Sigmoid colon (tissue), 6 donors: ENCODE measurements at regions not wholly inside any gene's neighbourhood (a gene's known extent, or its start where the extent isn't known, plus 50 kb on each side); places are given as distances from the start of the nearest gene placed in this dataset.

Source experiments
- DNase-seq: peaks from one replicate; pipeline ENCODE4 v3.0.0-alpha.2; 2019
- H3K27ac ChIP-seq, 4 donors: fragments of 200-600 bp; sonication (generic); one replicate each; pipeline ENCODE4 v1.5.1; 2016 to 2019; ENCODE audit warnings: mild to moderate bottlenecking in 1 of 4
- H3K27me3 ChIP-seq, 3 donors: fragments of 200-600 bp; sonication (generic); one replicate each; pipeline ENCODE4 v1.5.1; 2019; ENCODE audit warnings: mild to moderate bottlenecking in 1 of 3
- H3K36me3 ChIP-seq, 4 donors: fragments of 200-600 bp; sonication (generic); one replicate each; pipeline ENCODE4 v1.5.1; 2016 to 2019
- H3K4me1 ChIP-seq, 4 donors: fragments of 200-600 bp; sonication (generic); one replicate each; pipeline ENCODE4 v1.5.1; 2017 to 2019
- H3K4me3 ChIP-seq, 4 donors: fragments of 200-600 bp; sonication (generic); one replicate each; pipeline ENCODE4 v1.5.1; 2017 to 2019; ENCODE audit warnings: mild to moderate bottlenecking in 2 of 4, moderate library complexity in 1 of 4
- H3K9me3 ChIP-seq, 4 donors: fragments of 200-600 bp in 3 of 4; sonication (generic) in 3 of 4; one replicate each; pipeline versions ENCODE4 v1.5.1 to v1.6.1; 2013 to 2019
- CTCF ChIP-seq, 4 experiments: fragments of 450-650 bp in 3 of 4; fragments of 200-600 bp in 1 of 4; IDR thresholded peaks; one replicate each; pipeline ENCODE4 v1.5.1; 2016 to 2019; ENCODE audit warnings: antibody characterized with exemption in 4 of 4, mild to moderate bottlenecking in 3 of 4, moderate library complexity in 2 of 4
- EP300 ChIP-seq, 4 donors: sonication (generic); formaldehyde crosslinking; IDR thresholded peaks; one replicate each; pipeline ENCODE4 v1.6.1; 2017; ENCODE audit warnings: antibody characterized with exemption in 4 of 4
- POLR2A ChIP-seq, 2 donors: fragments of 450-650 bp; IDR thresholded peaks; one replicate each; pipeline ENCODE4 v1.6.1; 2016; ENCODE audit warnings: antibody characterized with exemption in 2 of 2, mild to moderate bottlenecking in 2 of 2, moderate library complexity in 2 of 2
- POLR2AphosphoS5 ChIP-seq, 4 donors: sonication (generic); formaldehyde crosslinking; IDR thresholded peaks; one replicate each; pipeline ENCODE4 v1.6.1; 2017; ENCODE audit warnings: antibody characterized with exemption in 4 of 4
- WGBS, 2 donors: extraction: QIAGEN DNeasy Blood & Tissue Kit; methylation state at CpG; one replicate each; pipeline ENCODE4 v1.1.7; 2013; 5-methylcytosine and 5-hydroxymethylcytosine counted together
- intact Hi-C: fragments of 100-400 bp; cut with DNase I; formaldehyde crosslinking; loops from one replicate; pipeline ENCODE4 v1.15.1; 2023
- donor health status: healthy with polysubstance abuse.
- donor health status: healthy.

GRCh38 chr2:58842501-58843155, 601.5 kb upstream of the FANCL start:
- Histone ChIP-seq H3K4me1 (peaks cover 0 to 17% (median 13%) of the 10 kb centered on the region in 4 donors), H3K9me3 (no peaks in the 10 kb centered on the region), H3K27ac (no peak overlapping the region), H3K27me3 (no peaks in the 10 kb centered on the region), H3K36me3 (no peaks in the 10 kb centered on the region), H3K4me3 (no peak overlapping the region)
- 57 to 72% methylated on average over 5 of the region's 5 CpGs for WGBS, 2 donors
- intact Hi-C loops: no loop called here
- TF ChIP-seq CTCF (IDR thresholded peaks at IDR 0.05): no peak
- TF ChIP-seq POLR2AphosphoS5 (IDR thresholded peaks at IDR 0.05): no peak
- no peak for TF ChIP-seq EP300 (IDR thresholded peaks at IDR 0.05)
- TF ChIP-seq POLR2A (IDR thresholded peaks at IDR 0.05): no peak
- no peak for DNase-seq

GRCh38 chr2:58834404-58834803, 593.3 kb upstream of the FANCL start:
- peaks cover 0 to 5% (median 0%) of the 10 kb centered on the region in 4 donors for H3K9me3 ChIP-seq
- no peak for DNase-seq
- H3K27ac ChIP-seq: no peak overlapping the region
- TF ChIP-seq POLR2AphosphoS5 (IDR thresholded peaks at IDR 0.05): no peak
- no peak for TF ChIP-seq POLR2A (IDR thresholded peaks at IDR 0.05)
- TF ChIP-seq EP300 (IDR thresholded peaks at IDR 0.05): no peak
- no peak for TF ChIP-seq CTCF (IDR thresholded peaks at IDR 0.05)
- H3K4me3 ChIP-seq: no peak overlapping the region
- no peaks in the 10 kb centered on the region for H3K27me3 ChIP-seq
- no peaks in the 10 kb centered on the region for H3K36me3 ChIP-seq
- H3K4me1 ChIP-seq: no peaks in the 10 kb centered on the region
- WGBS, 2 donors: 12 to 25% methylated on average over 3 of the region's 3 CpGs
- intact Hi-C loops: no loop called here

GRCh38 chr2:58826795-58827194, 585.7 kb upstream of the FANCL start:
- WGBS, 2 donors: 96% methylated on average over 2 of the region's 2 CpGs
- no peak overlapping the region for H3K4me3 ChIP-seq
- H3K27ac ChIP-seq: no peak overlapping the region
- DNase-seq: no peak
- H3K27me3 ChIP-seq: no peaks in the 10 kb centered on the region
- no peaks in the 10 kb centered on the region for H3K36me3 ChIP-seq
- H3K4me1 ChIP-seq: no peaks in the 10 kb centered on the region
- H3K9me3 ChIP-seq: peaks cover 0 to 5% (median 2%) of the 10 kb centered on the region in 4 donors
- intact Hi-C loops: no loop called here
- TF ChIP-seq POLR2A (IDR thresholded peaks at IDR 0.05): no peak
- TF ChIP-seq POLR2AphosphoS5 (IDR thresholded peaks at IDR 0.05): no peak
- TF ChIP-seq CTCF (IDR thresholded peaks at IDR 0.05): no peak
- no peak for TF ChIP-seq EP300 (IDR thresholded peaks at IDR 0.05)

- DNase-seq: no peak
- no peaks in the 10 kb centered on the region for H3K36me3 ChIP-seq
- WGBS, 2 donors: 58 to 61% methylated on average over 4 of the region's 4 CpGs
Observed at GRCh38 chr2:58812771-58813344, 571.7 kb upstream of the FANCL start.

More at GRCh38 chr2:58812771-58813344, 571.7 kb upstream of the FANCL start:
- Histone ChIP-seq H3K9me3 (no peaks in the 10 kb centered on the region), H3K4me3 (no peak overlapping the region), H3K4me1 (no peaks in the 10 kb centered on the region), H3K27me3 (no peaks in the 10 kb centered on the region), H3K27ac (no peak overlapping the region)
- intact Hi-C loops: no loop called here
- TF ChIP-seq EP300 (IDR thresholded peaks at IDR 0.05) (no peak), POLR2A (IDR thresholded peaks at IDR 0.05) (no peak), POLR2AphosphoS5 (IDR thresholded peaks at IDR 0.05) (no peak), CTCF (IDR thresholded peaks at IDR 0.05) (no peak)
